ENCODE measurements at regions not wholly inside any gene's neighbourhood (a gene's known extent, or its start where the extent isn't known, plus 50 kb on each side); places are given as distances from the start of the nearest gene placed in this dataset.

DNA sequence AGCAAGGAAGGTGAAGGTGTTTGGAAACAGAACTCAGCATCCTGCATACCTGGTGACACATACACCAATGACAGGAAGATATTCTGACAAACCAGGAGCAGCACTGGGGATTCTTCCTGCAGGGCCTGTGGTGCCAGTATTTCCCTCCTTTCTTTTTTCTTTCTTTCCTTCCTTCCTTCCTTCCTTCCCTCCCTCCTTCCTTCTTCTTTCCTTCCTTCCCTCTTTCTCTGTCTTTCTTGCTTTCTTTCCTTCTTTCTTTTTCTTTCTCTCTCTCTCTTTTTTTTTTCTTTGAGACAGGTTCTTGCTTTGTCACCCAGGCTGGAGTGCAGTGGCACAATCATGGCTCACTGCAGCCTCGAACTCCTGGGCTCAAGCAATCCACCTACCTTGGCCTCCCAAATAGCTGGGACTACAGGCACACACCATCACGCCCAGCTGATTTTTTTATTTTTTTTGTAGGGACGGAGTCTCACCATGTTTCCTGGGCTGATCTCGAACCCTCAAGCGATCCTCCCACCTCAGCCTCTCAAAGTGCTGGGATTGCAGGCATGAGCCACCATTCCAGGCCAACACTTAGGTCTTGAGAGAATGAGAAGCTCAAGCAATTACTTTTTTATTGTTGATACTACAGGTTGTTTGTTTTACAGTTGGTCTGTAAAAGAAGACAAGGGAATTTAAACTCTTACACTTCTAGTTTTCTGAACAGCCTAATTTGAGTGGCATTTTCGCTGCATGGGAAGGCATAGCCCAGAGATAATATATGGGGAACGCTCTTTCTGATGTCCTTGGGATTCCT is 54.7 kb upstream of the GATA6 start:
- TF ChIP-seq CEBPB (IDR thresholded peaks at IDR 0.05; ENCODE audit: low read depth) (no peak), TCF7L2 (IDR thresholded peaks at IDR 0.05; ENCODE audit: borderline replicate concordance, extremely low read depth, insufficient read depth, insufficient read length) (no peak), ZNF274 (IDR thresholded peaks at IDR 0.05; ENCODE audit: low read depth, low read length) (no peak), EGR1 (IDR thresholded peaks at IDR 0.05; ENCODE audit: low read depth) (no peak), ATF3 (IDR thresholded peaks at IDR 0.05) (no peak), POLR2A (IDR thresholded peaks at IDR 0.05; ENCODE audit: borderline replicate concordance, extremely low read depth, insufficient read depth, insufficient read length) (no peak), MAX (IDR thresholded peaks at IDR 0.05) (no peak), JUND (IDR thresholded peaks at IDR 0.05) (no peak), SIN3A (IDR thresholded peaks at IDR 0.05; ENCODE audit: low read depth) (no peak), YY1 (IDR thresholded peaks at IDR 0.05; ENCODE audit: extremely low read depth, insufficient replicate concordance, low read depth, low read length) (no peak), POLR2AphosphoS5 (IDR thresholded peaks at IDR 0.05; ENCODE audit: low read depth, low read length) (no peak)
- TF ChIP-seq, protein P1, sequence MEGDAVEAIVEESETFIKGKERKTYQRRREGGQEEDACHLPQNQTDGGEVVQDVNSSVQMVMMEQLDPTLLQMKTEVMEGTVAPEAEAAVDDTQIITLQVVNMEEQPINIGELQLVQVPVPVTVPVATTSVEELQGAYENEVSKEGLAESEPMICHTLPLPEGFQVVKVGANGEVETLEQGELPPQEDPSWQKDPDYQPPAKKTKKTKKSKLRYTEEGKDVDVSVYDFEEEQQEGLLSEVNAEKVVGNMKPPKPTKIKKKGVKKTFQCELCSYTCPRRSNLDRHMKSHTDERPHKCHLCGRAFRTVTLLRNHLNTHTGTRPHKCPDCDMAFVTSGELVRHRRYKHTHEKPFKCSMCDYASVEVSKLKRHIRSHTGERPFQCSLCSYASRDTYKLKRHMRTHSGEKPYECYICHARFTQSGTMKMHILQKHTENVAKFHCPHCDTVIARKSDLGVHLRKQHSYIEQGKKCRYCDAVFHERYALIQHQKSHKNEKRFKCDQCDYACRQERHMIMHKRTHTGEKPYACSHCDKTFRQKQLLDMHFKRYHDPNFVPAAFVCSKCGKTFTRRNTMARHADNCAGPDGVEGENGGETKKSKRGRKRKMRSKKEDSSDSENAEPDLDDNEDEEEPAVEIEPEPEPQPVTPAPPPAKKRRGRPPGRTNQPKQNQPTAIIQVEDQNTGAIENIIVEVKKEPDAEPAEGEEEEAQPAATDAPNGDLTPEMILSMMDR (IDR thresholded peaks at IDR 0.05 in 2 of 3, conservative IDR thresholded peaks at IDR 0.05 in 1 of 3; ENCODE audit: borderline replicate concordance in 1 of 3, insufficient read depth in 1 of 3, low read depth in 2 of 3, low read length in 2 of 3), result no peak
- TF ChIP-seq, protein P2, sequence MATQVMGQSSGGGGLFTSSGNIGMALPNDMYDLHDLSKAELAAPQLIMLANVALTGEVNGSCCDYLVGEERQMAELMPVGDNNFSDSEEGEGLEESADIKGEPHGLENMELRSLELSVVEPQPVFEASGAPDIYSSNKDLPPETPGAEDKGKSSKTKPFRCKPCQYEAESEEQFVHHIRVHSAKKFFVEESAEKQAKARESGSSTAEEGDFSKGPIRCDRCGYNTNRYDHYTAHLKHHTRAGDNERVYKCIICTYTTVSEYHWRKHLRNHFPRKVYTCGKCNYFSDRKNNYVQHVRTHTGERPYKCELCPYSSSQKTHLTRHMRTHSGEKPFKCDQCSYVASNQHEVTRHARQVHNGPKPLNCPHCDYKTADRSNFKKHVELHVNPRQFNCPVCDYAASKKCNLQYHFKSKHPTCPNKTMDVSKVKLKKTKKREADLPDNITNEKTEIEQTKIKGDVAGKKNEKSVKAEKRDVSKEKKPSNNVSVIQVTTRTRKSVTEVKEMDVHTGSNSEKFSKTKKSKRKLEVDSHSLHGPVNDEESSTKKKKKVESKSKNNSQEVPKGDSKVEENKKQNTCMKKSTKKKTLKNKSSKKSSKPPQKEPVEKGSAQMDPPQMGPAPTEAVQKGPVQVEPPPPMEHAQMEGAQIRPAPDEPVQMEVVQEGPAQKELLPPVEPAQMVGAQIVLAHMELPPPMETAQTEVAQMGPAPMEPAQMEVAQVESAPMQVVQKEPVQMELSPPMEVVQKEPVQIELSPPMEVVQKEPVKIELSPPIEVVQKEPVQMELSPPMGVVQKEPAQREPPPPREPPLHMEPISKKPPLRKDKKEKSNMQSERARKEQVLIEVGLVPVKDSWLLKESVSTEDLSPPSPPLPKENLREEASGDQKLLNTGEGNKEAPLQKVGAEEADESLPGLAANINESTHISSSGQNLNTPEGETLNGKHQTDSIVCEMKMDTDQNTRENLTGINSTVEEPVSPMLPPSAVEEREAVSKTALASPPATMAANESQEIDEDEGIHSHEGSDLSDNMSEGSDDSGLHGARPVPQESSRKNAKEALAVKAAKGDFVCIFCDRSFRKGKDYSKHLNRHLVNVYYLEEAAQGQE (IDR thresholded peaks at IDR 0.05; ENCODE audit: low read depth), result no peak

Measured in HCT116 (cell line).